ENCODE measurements at regions not wholly inside any gene's neighbourhood (a gene's known extent, or its start where the extent isn't known, plus 50 kb on each side); places are given as distances from the start of the nearest gene placed in this dataset.
"Not testable (repeated sequence)": the region's sequence is repeated elsewhere in the genome, so short reads cannot be mapped to it uniquely, and the experiment has no call there.

DNA sequence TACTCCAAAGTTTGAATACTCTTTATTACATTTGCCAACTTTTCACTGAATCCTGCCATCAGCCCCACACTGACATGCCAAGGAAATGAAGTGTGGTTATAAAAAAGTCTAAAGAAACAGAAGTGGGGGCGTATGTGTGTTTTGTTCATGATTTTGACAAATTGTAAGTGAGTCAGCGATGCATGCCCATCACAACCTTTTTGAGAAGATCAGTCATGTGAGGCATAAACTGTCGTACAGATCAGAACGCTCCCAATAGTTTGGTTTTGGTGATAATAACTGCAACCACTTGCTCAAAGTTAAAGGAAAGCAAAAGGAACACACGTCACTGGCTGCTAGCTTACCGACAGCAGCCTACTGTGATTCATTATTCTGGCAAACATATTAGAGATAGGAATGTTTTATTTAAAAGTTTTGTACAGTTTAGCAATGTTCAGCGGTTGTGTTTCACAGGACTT is 95.6 kb downstream of the RGS2 start:
- H3K27ac ChIP-seq, result peak overlapping the region; percentile 86
- DNase-seq (ENCODE audit: low read depth, low spot score), result peak; percentile 68

- no peak for DNase-seq (ENCODE audit: low read depth, low spot score)
- H3K27ac ChIP-seq, result peak overlapping the region; percentile 86
Measured at GRCh38 chr1:192905049-192905448, 96.2 kb downstream of the RGS2 start.

GRCh38 chr1:192906334-192906733 is 97.5 kb downstream of the RGS2 start:
- peak overlapping the region; percentile 86 for H3K27ac ChIP-seq
- no peak for DNase-seq (ENCODE audit: low read depth, low spot score)

GRCh38 chr1:192907545-192908243 is 98.9 kb downstream of the RGS2 start:
- peak overlapping the region; percentile 86 for H3K27ac ChIP-seq
- peak; percentile 73 for DNase-seq (ENCODE audit: low read depth, low spot score)

- DNase-seq (ENCODE audit: low read depth, low spot score); H3K27ac ChIP-seq: not testable (repeated sequence)
Measured at GRCh38 chr1:192911896-192912656, 103.2 kb downstream of the RGS2 start.

- peak overlapping the region; percentile 26 for H3K27ac ChIP-seq
Measured at GRCh38 chr1:192913683-192914082, 104.8 kb downstream of the RGS2 start.

DNA sequence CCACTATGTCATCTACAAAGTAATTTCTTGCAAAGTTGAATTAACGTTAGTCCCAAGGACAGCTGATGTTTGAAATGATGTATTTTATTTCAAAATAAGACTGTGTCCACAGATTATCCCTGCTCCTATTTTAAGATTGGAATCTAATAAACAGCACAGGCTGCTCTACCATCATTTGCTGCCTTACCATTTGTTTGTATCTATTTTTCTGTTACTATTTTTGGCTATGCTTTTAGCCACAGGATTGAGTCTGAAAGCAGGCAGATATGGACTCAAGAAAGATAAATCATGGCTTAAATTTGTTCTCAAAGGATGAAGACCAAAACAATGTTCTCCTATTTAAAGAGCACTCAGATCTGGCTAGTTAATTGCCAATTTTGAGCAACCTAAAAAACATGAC is 105.3 kb downstream of the RGS2 start:
- H3K27ac ChIP-seq, result peak overlapping the region; percentile 26

More at GRCh38 chr1:192913683-192914082, 104.8 kb downstream of the RGS2 start:
- peak; percentile 73 for DNase-seq (ENCODE audit: low read depth, low spot score)

DNA sequence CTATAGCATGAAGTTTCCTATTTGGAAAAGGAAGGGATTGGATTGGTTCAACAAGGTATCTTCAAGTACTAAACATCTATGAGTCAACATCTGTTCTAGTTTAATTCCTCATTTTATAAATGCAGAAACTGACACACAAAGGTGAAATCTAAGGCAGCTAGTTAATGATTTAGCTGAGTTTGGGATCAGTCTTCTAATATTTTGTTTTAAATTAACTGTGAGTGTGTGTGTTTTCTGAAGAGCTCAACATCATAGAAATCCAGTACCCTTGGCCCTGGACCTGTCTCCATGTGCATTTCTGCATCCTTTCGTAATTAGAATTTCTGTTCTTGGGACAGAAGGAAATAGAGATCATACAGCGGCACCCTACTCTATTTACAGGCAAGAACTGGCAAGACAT is 105.9 kb downstream of the RGS2 start:
- peak overlapping the region; percentile 26 for H3K27ac ChIP-seq
- DNase-seq (ENCODE audit: low read depth, low spot score), result no peak

More for the DNA sequence above, 105.3 kb downstream of the RGS2 start:
- DNase-seq (ENCODE audit: low read depth, low spot score), result no peak

- no peak overlapping the region for H3K27ac ChIP-seq
- DNase-seq (ENCODE audit: low read depth, low spot score), result no peak
Measured at GRCh38 chr1:192916021-192916420, 107.2 kb downstream of the RGS2 start.

DNA sequence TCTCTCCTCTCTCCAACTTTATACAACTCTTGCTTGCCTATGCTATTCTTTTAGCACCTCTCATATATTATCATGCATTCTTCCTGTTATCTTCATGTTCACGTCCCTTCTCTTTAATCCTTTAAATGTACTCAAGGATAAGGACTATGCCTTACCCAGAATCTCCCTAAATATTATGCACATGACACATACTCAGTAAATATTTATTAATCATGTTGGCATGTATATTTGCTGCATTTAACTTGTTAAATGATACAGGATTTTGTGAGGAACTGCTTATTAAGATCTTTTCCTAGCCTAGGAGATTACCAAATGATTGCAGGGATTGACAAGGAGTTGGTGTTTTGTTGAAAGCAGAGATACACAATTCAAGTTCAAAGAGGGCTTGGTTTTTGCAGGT is 109.4 kb downstream of the RGS2 start:
- no peak for DNase-seq (ENCODE audit: low read depth, low spot score)
- H3K27ac ChIP-seq, result peak overlapping the region; percentile 40

- H3K27ac ChIP-seq, result no peak overlapping the region
- DNase-seq (ENCODE audit: low read depth, low spot score), result no peak
Measured at GRCh38 chr1:192920412-192920811, 111.6 kb downstream of the RGS2 start.

- DNase-seq (ENCODE audit: low read depth, low spot score), result no peak
- no peak overlapping the region for H3K27ac ChIP-seq
Measured at GRCh38 chr1:192925609-192926008, 116.8 kb downstream of the RGS2 start.

- no peak for DNase-seq (ENCODE audit: low read depth, low spot score)
- no peak overlapping the region for H3K27ac ChIP-seq
Measured at GRCh38 chr1:192926736-192927135, 117.9 kb downstream of the RGS2 start.

DNA sequence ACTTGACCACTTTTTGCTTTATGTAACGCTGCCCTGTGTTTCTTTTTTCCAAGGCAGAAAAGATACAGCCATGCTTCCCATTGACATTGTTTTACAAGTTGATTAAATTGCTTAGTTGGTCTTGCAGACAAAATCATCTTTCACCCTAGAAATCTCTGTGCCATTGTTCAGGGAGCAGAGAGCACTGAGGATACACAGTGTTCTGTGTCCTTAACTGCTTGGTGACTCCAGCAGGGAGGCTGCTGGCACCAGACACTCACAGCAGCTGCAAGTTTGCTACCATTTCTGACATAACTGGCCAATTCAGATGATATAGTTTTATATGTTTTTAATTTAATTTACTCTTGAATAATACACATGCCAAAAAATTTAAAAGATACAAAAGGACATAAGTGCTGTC is 118.7 kb downstream of the RGS2 start:
- H3K27ac ChIP-seq, result no peak overlapping the region
- no peak for DNase-seq (ENCODE audit: low read depth, low spot score)

- no peak overlapping the region for H3K27ac ChIP-seq
- DNase-seq (ENCODE audit: low read depth, low spot score), result no peak
Measured at GRCh38 chr1:192929597-192929996, 120.8 kb downstream of the RGS2 start.

GRCh38 chr1:192933744-192934143 is 124.9 kb downstream of the RGS2 start:
- H3K27ac ChIP-seq, result no peak overlapping the region
- no peak for DNase-seq (ENCODE audit: low read depth, low spot score)

- no peak for DNase-seq (ENCODE audit: low read depth, low spot score)
- no peak overlapping the region for H3K27ac ChIP-seq
Measured at GRCh38 chr1:192936313-192937018, 122.7 kb downstream of the UCHL5 start.

- DNase-seq (ENCODE audit: low read depth, low spot score), result no peak
- no peak overlapping the region for H3K27ac ChIP-seq
Measured at GRCh38 chr1:192937128-192937527, 122.0 kb downstream of the UCHL5 start.

DNA sequence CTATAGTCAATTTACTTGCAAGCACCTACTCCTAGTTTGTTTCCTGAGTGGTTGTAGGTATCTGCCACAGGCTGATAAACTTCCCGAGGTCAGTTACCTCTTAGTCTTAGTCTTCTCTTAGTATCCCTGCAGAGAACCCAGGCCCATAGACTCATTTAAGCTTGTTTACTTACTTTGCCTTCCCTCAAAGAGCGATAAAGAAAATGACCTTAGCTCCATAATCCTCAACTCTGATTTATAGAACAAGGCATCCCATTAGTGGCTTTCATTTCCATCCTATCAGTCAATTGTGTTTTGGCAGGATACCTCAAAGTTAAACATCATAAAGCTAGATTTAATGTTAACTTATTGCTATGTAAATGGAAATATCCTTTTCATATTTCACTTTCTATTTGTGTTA is 119.7 kb downstream of the UCHL5 start:
- no peak overlapping the region for H3K27ac ChIP-seq
- DNase-seq (ENCODE audit: low read depth, low spot score), result no peak

- no peak overlapping the region for H3K27ac ChIP-seq
- no peak for DNase-seq (ENCODE audit: low read depth, low spot score)
Measured at GRCh38 chr1:192940658-192941057, 118.5 kb downstream of the UCHL5 start.

Measured in epithelial cell of prostate (primary cell).